Liver (tissue), 8 donors: ENCODE measurements at regions not wholly inside any gene's neighbourhood (a gene's known extent, or its start where the extent isn't known, plus 50 kb on each side); places are given as distances from the start of the nearest gene placed in this dataset.

ENCODE experiments used
- DNase-seq: peaks from one replicate; pipeline ENCODE4 v3.0.0-alpha.2; 2017; ENCODE audit warnings: low spot score
- H3K27ac ChIP-seq, 2 donors: one replicate each; pipeline ENCODE4 v1.7.0; 2013; ENCODE audit warnings: inconsistent platforms in 2 of 2, low read length in 2 of 2, control low read depth in 1 of 2, low read depth in 1 of 2, mild to moderate bottlenecking in 1 of 2
- H3K27me3 ChIP-seq, 4 donors: one replicate each; pipeline versions ENCODE4 v1.6.1 to v1.7.0; 2013; ENCODE audit warnings: low read length in 3 of 4, inconsistent platforms in 1 of 4, mild to moderate bottlenecking in 1 of 4, moderate library complexity in 1 of 4; ENCODE audit not compliant: control insufficient read depth in 4 of 4, insufficient read depth in 4 of 4
- H3K36me3 ChIP-seq, 4 donors: one replicate each; pipeline versions ENCODE4 v1.6.1 to v1.7.0; 2013; ENCODE audit warnings: low read length in 3 of 4, mild to moderate bottlenecking in 3 of 4, low read depth in 1 of 4, moderate library complexity in 1 of 4; ENCODE audit not compliant: control insufficient read depth in 4 of 4, insufficient read depth in 3 of 4
- H3K4me1 ChIP-seq, 4 donors: one replicate each; pipeline versions ENCODE4 v1.6.1 to v1.7.0; 2013; ENCODE audit warnings: low read length in 3 of 4, mild to moderate bottlenecking in 3 of 4, moderate library complexity in 1 of 4; ENCODE audit not compliant: control insufficient read depth in 4 of 4, insufficient read depth in 4 of 4
- H3K4me3 ChIP-seq, 3 donors: one replicate each; pipeline versions ENCODE4 v1.6.1 to v1.7.0; 2013; ENCODE audit warnings: low read length in 3 of 3, control low read depth in 1 of 3, low read depth in 1 of 3, mild to moderate bottlenecking in 1 of 3
- H3K9ac ChIP-seq, 2 donors: one replicate each; pipeline ENCODE4 v1.7.0; 2013; ENCODE audit warnings: low read length in 2 of 2, mild to moderate bottlenecking in 2 of 2, moderate library complexity in 2 of 2, control low read depth in 1 of 2, low read depth in 1 of 2
- H3K9me3 ChIP-seq, 4 donors: one replicate each; pipeline versions ENCODE4 v1.6.1 to v1.7.0; 2013; ENCODE audit warnings: low read length in 3 of 4; ENCODE audit not compliant: control insufficient read depth in 4 of 4
- ATF3 ChIP-seq: IDR thresholded peaks from 2 replicates; pipeline ENCODE4 v1.6.1; 2016; ENCODE audit warnings: antibody characterized with exemption
- CTCF ChIP-seq: fragments of 150-350 bp; IDR thresholded peaks from 2 replicates; pipeline ENCODE4 v1.5.1; 2017; ENCODE audit warnings: improper control_type of control experiment, low read depth, low read length; ENCODE audit not compliant: missing input control
- EGR1 ChIP-seq, 2 donors: IDR thresholded peaks; 2 replicates each; pipeline ENCODE4 v1.6.1; 2016 to 2018; ENCODE audit warnings: antibody characterized with exemption in 2 of 2, low read depth in 2 of 2
- FOXA1 ChIP-seq: IDR thresholded peaks from 2 replicates; pipeline ENCODE4 v1.6.1; 2016; ENCODE audit warnings: antibody characterized with exemption
- FOXA2 ChIP-seq: IDR thresholded peaks from 2 replicates; pipeline ENCODE4 v1.6.1; 2016; ENCODE audit warnings: antibody characterized with exemption
- GABPA ChIP-seq, 2 donors: IDR thresholded peaks in 1 of 2; conservative IDR thresholded peaks in 1 of 2; 2 replicates each; pipeline ENCODE4 v1.6.1; 2016; ENCODE audit warnings: antibody characterized with exemption in 2 of 2, mild to moderate bottlenecking in 1 of 2, moderate library complexity in 1 of 2
- HNF4A ChIP-seq, 2 donors: conservative IDR thresholded peaks; 2 replicates each; pipeline ENCODE4 v1.6.1; 2016; ENCODE audit warnings: antibody characterized with exemption in 2 of 2, mild to moderate bottlenecking in 2 of 2
- HNF4G ChIP-seq: IDR thresholded peaks from 2 replicates; pipeline ENCODE4 v1.6.1; 2016; ENCODE audit warnings: antibody characterized with exemption
- JUND ChIP-seq, 2 donors: IDR thresholded peaks; 2 replicates each; pipeline ENCODE4 v1.6.1; 2016; ENCODE audit warnings: antibody characterized with exemption in 2 of 2
- MAX ChIP-seq: IDR thresholded peaks from 2 replicates; pipeline ENCODE4 v1.6.1; 2016; ENCODE audit warnings: antibody characterized with exemption
- NR2F2 ChIP-seq: IDR thresholded peaks from 2 replicates; pipeline ENCODE4 v1.6.1; 2016; ENCODE audit warnings: antibody characterized with exemption
- RAD21 ChIP-seq, 2 donors: IDR thresholded peaks; 2 replicates each; pipeline ENCODE4 v1.6.1; 2016; ENCODE audit warnings: antibody characterized with exemption in 2 of 2, mild to moderate bottlenecking in 2 of 2
- RXRA ChIP-seq, 2 donors: IDR thresholded peaks; 2 replicates each; pipeline ENCODE4 v1.6.1; 2017 to 2018; ENCODE audit warnings: antibody characterized with exemption in 2 of 2, mild to moderate bottlenecking in 1 of 2
- SP1 ChIP-seq: IDR thresholded peaks from 2 replicates; pipeline ENCODE4 v1.6.1; 2018; ENCODE audit warnings: antibody characterized with exemption, mild to moderate bottlenecking
- TAF1 ChIP-seq: conservative IDR thresholded peaks from 2 replicates; pipeline ENCODE4 v1.6.1; 2016; ENCODE audit warnings: antibody characterized with exemption, mild to moderate bottlenecking
- YY1 ChIP-seq: IDR thresholded peaks from 2 replicates; pipeline ENCODE4 v1.6.1; 2016; ENCODE audit warnings: antibody characterized with exemption, mild to moderate bottlenecking
- WGBS: extraction: QIAGEN DNeasy Blood & Tissue Kit; methylation state at CpG from one replicate; pipeline ENCODE4 v1.1.7; 2013; 5-methylcytosine and 5-hydroxymethylcytosine counted together
- TF ChIP-seq, protein P1 (sequence below): IDR thresholded peaks from 2 replicates; pipeline ENCODE4 v1.6.1; 2016; ENCODE audit warnings: antibody characterized with exemption, mild to moderate bottlenecking
- TF ChIP-seq, protein P2 (sequence below): IDR thresholded peaks from 2 replicates; pipeline ENCODE4 v1.6.1; 2016; ENCODE audit warnings: antibody characterized with exemption
- donor health status: healthy.
- donor health status: healthy.
- donor health status: healthy.
- donor health status: healthy.
- donor health status: healthy.

- Histone ChIP-seq H3K9ac (no peak overlapping the region), H3K4me1 (no peaks in the 10 kb centered on the region), H3K27me3 (no peaks in the 10 kb centered on the region), H3K4me3 (no peak overlapping the region), H3K9me3 (no peaks in the 10 kb centered on the region), H3K36me3 (no peaks in the 10 kb centered on the region), H3K27ac (no peak overlapping the region)
- no peak for TF ChIP-seq EGR1 (IDR thresholded peaks at IDR 0.05; ENCODE audit: low read depth in 2 of 2)
- TF ChIP-seq NR2F2 = no peak
- no peak for TF ChIP-seq FOXA1
- TF ChIP-seq TAF1 = no peak
- TF ChIP-seq GABPA (IDR thresholded peaks at IDR 0.05 in 1 of 2, conservative IDR thresholded peaks at IDR 0.05 in 1 of 2) = no peak
- TF ChIP-seq RAD21 (IDR thresholded peaks at IDR 0.05) = no peak
- no peak for TF ChIP-seq MAX
- no peak for TF ChIP-seq YY1
- no peak for TF ChIP-seq CTCF
- no peak for TF ChIP-seq SP1
- no peak for TF ChIP-seq HNF4G
- no peak for TF ChIP-seq HNF4A (conservative IDR thresholded peaks at IDR 0.05)
- no peak for TF ChIP-seq FOXA2
- TF ChIP-seq, protein P1, sequence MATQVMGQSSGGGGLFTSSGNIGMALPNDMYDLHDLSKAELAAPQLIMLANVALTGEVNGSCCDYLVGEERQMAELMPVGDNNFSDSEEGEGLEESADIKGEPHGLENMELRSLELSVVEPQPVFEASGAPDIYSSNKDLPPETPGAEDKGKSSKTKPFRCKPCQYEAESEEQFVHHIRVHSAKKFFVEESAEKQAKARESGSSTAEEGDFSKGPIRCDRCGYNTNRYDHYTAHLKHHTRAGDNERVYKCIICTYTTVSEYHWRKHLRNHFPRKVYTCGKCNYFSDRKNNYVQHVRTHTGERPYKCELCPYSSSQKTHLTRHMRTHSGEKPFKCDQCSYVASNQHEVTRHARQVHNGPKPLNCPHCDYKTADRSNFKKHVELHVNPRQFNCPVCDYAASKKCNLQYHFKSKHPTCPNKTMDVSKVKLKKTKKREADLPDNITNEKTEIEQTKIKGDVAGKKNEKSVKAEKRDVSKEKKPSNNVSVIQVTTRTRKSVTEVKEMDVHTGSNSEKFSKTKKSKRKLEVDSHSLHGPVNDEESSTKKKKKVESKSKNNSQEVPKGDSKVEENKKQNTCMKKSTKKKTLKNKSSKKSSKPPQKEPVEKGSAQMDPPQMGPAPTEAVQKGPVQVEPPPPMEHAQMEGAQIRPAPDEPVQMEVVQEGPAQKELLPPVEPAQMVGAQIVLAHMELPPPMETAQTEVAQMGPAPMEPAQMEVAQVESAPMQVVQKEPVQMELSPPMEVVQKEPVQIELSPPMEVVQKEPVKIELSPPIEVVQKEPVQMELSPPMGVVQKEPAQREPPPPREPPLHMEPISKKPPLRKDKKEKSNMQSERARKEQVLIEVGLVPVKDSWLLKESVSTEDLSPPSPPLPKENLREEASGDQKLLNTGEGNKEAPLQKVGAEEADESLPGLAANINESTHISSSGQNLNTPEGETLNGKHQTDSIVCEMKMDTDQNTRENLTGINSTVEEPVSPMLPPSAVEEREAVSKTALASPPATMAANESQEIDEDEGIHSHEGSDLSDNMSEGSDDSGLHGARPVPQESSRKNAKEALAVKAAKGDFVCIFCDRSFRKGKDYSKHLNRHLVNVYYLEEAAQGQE = no peak
- no peak for TF ChIP-seq ATF3
- TF ChIP-seq, protein P2, sequence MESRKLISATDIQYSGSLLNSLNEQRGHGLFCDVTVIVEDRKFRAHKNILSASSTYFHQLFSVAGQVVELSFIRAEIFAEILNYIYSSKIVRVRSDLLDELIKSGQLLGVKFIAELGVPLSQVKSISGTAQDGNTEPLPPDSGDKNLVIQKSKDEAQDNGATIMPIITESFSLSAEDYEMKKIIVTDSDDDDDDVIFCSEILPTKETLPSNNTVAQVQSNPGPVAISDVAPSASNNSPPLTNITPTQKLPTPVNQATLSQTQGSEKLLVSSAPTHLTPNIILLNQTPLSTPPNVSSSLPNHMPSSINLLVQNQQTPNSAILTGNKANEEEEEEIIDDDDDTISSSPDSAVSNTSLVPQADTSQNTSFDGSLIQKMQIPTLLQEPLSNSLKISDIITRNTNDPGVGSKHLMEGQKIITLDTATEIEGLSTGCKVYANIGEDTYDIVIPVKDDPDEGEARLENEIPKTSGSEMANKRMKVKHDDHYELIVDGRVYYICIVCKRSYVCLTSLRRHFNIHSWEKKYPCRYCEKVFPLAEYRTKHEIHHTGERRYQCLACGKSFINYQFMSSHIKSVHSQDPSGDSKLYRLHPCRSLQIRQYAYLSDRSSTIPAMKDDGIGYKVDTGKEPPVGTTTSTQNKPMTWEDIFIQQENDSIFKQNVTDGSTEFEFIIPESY = no peak
- TF ChIP-seq RXRA (IDR thresholded peaks at IDR 0.05) = no peak
- no peak for TF ChIP-seq JUND (IDR thresholded peaks at IDR 0.05)
- DNase-seq = no peak
- WGBS = 80% methylated on average over 6 of the region's 6 CpGs
These were observed 153.8 kb downstream of the ATG4C start for GRCh38 chr1:62937634-62938296.
